ENCODE measurements at regions not wholly inside any gene's neighbourhood (a gene's known extent, or its start where the extent isn't known, plus 50 kb on each side); places are given as distances from the start of the nearest gene placed in this dataset.

GRCh38 chr15:93389211-93389610 lies 300.2 kb upstream of the RGMA start:
- no peak for TF ChIP-seq CTCF (IDR thresholded peaks at IDR 0.05)
- no peak for TF ChIP-seq POLR2A (IDR thresholded peaks at IDR 0.05)
